Hippocampal formation (tissue), 2 donors: ENCODE measurements at regions not wholly inside any gene's neighbourhood (a gene's known extent, or its start where the extent isn't known, plus 50 kb on each side); places are given as distances from the start of the nearest gene placed in this dataset.
"Not testable (repeated sequence)": the region's sequence is repeated elsewhere in the genome, so short reads cannot be mapped to it uniquely, and the experiment has no call there.

ENCODE experiments used
- DNase-seq, 2 donors: peaks; one replicate each; lab custom pipeline; 2025; lab: John Stamatoyannopoulos, UW

DNA sequence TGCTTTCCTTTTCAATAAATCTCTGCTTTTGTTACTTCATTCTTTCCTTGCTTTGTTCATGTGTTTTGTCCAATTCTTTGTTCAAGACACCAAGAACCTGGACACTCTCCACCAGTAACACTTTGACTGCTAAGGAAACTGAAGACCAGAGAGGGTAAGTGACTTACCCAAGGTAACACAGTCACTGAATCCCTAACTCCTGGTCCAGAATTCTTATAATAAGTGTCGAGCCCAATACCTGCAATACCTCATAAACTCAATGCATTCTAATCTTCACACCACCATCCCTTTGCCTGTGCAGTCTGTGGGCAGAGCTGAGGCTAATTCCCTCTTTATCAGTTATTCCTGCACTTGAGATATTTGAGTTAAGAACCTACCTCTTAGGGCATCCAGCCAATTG is 237.8 kb downstream of the UACA start:
- DNase-seq: no peak

DNA sequence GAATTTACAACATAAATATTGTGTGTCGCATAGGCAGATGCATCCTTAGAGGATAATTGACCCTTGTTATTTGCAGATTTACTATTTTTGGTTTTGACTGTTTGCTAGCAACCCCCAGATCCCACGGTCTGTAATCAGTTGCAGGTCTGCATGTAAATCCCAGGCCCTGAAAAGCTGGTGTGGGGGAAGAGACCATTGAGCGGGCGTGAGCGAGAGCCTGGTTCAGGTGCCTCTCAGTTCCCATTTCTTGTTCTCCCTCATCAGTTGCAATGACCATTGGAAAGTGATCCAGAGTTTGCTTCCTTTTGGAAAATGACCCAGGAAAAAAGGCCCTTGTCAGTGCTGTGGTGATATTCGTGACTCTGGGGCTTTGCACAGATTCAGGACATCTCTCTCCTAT is 238.9 kb downstream of the UACA start:
- DNase-seq: no peak

DNA sequence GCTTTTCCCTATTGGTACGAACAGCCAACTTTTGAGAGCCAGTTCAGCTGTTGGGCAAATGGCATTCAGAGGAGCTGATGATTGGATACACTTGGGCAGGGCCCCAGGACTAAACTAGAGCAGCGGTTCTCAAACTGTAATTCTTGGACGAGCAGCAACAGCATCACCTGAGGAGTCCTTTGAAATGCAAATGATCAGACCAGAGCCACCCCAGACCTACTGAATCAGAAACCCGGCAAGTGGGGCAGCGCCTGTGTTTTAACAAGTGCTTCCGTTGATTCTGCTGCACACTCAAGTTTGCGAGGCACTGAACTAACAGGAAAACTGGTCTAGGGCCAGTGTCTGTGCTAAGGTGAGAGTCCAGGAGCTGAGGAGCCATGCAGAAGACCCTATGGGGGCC is 239.7 kb downstream of the UACA start:
- DNase-seq: no peak

DNA sequence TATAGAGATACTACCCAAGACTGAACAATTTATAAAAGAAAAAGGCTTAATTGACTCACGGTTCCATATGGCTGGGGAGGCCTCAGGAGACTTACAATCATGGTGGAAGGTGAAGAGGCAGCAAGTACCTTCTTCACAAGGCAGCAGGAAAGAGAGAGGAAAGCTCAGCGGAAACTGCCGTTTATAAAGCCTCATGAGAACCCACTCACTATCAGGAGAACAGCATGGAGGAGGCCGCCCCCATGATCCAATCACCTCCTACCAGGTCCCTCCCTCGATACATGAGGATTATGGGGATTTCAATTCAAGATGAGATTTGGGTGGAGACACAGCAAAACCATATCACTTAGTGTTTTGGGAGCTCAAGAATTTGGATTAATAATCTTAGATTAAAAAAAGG is 240.2 kb downstream of the UACA start:
- DNase-seq: no peak

DNA sequence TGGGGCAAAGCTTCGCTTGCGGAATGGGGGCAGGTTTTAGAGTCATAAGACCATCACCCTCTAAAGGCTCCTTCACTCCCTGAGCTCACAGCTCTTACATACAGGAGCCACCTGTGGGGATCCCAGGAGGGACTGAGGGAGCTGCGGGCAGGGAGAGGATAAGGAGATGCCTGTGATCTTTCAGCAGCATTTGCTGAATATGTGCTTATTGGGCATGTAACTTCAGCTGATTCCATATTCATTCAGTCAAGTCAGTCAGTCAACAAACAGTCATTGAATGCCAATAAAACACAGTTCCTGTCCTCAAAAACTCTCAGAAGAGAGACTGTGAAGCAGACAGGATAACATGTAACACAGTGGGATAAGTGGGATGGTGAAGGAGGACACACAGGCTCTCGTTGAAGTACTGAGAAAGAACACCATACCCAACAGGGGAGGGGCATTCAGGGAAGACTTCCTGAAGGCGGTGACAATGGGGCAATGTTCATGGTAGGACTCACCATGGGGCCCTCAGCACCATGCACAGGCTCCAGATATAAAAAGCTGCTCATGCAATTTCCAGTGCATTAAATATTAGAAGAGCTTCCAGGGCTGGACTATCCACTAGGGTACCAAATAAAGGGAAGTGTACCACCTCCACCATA is 240.9 kb downstream of the UACA start:
- DNase-seq: no peak

DNA sequence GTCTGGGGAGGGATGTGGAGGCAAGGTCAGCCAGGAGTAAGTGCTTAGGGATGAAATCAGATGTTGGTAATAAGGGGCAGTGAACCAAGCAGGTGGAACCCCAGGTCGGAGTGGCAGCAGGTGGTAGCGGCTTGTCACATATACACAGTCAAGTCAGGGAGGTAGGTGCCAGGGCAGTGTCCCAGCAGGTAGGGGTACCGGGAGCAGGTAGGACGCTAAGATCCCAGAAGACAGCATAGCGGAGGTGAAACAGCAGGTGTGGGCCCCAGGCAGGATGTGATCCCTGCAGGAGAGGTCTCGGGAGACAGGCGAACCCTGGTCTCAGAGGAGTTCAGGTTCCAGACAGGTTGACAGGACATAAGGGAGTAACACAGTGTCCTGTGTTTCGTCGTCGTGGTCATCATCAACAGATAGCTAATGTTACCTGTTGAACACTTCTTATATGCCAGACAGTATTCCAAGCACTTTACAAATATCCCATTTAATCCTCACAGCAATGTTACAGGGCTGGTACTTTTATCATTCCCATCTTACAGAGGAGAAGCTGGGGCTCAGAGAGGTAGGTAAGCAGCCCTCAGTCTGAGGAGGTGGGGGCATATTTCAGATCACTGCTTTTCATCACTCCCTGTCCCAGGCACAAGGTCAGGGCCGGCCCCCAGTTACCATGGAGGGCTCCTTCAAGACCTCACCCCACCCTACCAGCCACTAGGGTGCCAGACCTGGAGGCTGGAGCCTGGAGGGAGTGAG is 241.6 kb downstream of the UACA start:
- no peak for DNase-seq

DNA sequence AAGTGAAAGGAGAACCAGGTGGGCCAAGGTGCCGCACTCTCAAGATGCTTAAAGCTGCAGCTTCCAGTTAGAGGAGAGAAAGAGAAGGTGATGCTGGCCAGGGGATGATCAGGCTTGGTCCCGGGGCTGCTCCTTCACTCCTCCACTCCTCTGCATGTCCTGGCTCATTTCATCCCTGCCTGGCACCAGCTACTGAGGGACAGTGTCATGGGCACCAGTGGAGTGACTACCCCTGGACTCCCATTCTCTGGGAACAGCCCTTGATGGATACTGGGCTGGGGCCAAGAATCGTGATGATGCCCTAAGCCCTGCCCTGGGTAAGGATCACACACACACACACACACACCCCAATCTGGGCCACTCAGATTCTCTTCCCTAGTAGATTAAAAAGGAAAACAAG is 243.7 kb downstream of the UACA start:
- no peak for DNase-seq

DNA sequence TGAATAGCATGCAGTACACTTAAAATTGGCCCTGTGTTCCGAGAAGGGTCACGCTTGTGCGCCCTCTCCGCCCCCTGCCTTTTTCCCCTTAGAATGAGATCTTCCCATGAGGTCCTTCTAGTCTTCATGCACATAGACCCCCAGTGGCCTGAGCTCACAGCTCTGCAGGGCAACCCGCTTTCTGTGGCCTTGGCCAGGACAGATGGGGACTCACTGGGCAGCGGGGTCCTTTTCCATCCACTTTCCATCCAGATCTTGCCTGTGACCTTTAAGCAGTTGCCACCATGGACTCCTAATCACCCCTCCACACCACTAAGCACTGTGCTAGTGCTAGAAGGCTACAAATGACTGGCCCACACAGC is 244.4 kb downstream of the UACA start:
- DNase-seq: no peak

DNA sequence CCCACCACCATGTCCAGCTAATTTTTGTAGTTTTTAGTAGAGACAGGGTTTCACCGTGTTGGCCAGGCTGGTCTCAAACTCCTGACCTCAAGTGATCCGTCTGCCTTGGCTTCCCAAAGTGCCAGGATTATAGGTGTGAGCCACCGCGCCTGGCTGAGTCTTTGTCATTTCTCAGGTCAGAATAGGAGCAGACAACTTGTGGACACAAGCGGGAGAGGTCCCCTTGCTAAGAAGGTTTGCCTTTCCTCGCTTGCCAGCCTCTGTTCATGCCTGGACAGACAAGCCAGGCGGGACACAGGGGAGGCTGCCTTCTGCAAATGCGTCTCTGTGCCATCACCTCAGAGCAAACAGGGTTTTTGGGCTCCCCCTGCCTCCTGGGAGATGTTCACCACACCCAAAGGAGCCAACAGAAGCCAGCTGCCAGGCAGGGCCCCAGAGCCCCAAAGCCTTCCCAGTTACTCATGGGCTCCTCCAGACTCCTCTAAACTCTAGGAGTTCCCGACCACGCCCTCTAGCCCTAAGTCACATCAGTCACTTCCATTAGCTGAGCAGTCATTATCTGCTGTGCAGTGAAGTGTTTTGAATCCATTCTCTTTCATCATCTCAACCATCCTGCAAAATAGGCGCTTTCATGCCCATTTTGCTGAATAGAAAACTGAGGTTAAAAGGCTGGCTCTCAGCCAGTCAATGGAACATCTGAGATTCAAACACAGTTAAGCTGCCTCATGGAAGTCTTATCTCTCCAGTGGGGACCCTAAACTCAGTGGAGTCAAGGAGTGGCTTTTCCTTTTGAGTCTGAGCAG is 245.0 kb downstream of the UACA start:
- DNase-seq: no peak

DNA sequence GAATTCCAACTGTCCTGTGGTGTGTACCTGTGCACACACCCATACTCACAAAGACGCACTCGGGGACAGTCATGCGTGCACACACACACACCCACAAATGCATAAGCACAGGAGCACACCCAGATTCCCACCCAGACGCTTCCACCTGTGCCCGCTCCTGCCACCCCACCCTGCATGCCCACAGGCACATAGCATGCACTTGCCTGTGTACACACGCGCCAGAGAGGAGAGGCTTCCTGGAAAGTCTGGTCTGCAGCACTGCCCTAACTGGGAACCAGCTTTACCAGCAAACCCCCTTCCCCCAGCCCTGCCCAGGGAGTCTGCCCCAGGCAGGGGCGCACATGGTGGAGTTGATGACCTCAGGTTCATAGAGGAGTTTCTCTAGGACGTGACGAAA is 246.2 kb downstream of the UACA start:
- DNase-seq: no peak

DNA sequence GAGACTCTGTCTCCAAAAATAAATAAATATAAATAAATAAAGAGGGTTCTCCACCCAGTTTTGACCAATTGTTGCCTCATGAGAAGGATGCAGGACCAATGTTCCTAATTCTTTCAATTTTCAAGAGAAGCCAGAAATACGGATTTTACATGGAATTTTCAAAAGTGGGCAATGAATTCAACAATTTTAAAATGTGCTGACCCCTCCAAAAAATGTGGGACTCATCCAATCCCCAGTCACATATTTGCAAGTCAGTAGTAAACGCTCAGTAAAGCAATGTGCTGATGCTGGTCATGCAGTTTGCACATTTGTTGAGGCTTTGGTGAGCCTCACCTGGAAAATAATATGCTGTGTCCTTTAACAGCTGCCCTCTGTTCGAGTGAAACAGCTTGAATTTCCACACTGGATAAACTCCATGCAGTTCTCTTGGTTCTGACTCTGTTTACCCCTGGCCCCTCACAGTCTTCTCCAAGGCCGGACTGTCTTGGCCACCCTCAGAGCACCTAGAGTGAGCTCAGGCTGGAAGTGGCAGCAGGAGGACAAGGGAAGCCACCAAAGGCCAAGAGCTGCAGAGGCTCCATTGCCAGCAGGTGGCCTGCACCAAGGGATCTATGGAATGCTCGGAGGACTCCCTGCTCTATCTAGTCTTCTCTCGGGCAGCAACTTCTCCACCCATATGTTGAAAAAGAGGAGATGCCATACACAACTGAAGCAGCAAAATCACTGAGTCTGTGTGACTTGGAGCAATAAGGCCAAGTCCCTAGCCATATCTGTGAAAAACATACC is 246.8 kb downstream of the UACA start:
- DNase-seq: no peak

DNA sequence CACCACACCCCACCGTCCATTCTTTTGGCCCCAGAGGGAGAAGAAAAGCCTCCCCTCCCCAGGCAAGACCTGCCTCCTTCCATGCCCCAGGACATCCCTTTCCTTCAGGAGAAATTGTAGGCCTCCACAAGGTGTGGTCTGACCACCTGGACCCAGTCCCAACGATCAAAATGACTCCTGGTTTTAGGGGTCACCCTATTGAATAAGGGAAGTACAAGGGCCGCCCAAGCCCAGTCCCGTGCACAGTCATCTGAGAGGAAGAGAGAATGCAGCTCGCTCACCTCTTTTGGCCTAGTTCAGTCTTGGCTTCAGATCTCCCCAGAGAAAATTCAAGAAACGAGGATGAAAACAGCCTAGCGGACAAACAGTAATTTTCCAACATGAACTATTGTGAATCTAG is 249.1 kb downstream of the UACA start:
- no peak for DNase-seq

DNA sequence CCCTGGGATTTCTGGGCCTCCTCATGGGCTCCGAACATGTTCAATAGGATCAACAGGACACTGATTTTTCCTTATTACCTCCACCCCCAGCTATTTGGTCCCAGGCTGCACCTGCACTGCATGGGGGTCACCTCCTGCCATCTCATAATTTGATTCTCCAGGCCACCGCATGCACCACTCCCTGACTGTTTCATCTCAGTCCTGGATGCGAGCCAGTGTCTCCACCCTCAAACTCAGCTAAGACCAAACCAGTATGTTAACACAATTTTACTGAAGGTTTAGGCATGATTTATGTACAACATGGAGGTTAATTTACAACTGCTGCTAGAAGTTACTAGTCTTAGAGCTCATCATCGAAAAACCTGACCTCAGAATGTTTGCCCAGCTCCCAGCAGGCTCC is 249.5 kb downstream of the UACA start:
- DNase-seq: no peak

DNA sequence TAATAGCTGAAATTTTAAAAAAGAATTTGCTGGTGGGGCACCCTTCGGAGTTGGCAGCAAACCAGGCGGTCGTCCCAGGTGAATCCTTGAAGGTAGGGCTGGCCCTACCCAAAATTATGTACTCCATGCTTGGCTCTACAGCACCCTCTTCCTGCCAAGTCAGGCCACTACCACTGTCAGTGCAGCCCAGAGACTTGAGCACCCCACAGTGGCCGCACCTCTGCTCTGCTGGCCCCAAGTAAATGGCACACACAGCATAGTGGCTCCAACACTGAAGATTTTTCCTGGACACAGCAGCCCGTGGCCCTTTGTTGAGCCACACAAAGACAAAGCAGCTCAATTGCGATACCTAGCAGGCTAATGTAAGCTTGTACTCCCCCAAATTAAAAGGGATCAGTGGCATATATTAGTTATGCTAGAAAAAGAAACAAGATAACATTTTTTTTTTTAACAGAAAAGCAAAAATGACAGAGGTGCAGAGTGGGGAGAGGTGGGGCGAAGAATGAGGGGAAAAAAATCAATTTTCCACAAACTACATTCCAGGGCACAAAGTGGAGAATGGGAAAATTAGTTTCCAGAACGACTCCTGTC is 250.5 kb downstream of the UACA start:
- DNase-seq: no peak

DNA sequence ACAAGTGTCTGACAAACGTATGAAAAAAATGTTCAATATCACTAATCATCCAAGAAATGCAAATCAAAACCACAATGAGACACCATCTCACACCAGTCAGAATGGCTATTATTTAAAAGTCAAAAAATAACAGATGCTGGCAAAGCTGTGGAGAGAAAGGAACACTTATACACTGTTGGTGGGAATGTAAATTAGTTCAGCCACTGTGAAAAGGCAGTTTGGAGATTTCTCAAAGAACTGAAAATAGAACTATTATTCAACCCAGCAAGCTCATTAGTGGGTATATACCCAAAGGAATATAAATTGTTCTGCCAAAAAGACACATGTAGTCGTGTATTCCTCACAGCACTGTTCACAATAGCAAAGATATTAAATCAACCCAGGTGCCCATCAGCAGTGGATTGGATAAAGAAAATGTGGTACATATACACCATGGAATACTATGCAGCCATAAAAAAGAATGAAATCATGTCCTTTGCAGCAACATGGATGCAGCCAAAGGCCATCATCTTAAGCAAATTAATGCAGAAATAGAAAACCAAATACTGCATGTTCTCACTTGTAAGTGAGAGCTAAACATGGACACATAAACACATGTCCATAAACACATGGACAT is 251.3 kb downstream of the UACA start:
- not testable (repeated sequence) for DNase-seq

DNA sequence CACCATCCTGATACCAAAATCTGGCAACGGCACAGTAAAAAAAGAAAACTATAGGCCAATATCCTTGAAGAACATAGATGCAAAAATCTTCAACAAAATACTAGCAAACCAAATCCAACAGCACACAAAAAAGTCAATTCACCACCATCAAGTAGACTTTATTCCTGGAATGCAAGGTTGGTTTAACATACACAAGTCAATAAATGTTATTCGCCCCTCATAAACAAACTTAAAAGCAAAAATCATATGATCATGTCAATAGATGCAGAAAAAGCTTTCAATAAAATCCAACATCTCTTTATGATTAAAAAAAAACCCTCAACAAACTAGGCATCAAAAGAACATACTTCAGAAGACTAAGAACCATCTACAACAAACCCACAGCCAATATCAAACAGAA is 252.9 kb downstream of the UACA start:
- DNase-seq: no peak

DNA sequence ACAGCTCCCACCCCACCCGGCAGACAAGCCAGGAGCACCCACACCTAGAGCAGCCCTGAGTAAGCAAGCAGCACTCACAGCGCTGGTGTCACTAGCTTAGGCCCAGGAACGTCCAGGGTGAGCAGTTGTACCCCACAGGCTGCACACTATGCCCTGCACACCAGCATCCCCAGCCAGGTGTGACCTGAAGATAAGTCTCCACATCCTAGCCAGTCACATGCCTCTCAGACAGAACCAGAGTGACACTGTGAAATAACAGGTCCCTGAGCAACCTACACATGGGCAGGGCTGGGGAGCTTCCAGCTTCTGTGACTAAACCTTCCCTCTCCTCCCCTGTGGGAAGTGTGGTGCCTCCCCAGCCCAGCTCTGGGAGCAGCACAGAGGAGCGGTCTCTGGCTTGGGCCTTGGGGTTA is 253.6 kb downstream of the UACA start:
- no peak for DNase-seq

DNA sequence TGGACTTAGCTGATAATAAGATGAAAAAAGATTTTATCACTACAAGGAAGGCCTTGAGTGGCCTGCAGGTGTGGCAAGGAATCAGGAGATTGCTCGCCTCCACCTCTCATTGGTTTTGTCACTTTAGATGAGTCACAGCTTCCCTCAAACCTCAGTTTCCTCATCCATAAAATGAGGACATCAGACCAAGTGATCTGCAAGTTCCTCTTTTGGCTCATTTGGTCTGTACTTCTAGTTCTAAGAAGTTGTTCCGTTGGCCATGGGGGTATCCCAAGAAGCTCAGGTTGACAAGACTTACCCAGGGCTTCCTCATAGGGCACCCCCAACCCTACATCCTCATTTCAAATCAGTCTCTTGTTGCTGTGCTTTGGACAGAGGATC is 254.1 kb downstream of the UACA start:
- no peak for DNase-seq

DNA sequence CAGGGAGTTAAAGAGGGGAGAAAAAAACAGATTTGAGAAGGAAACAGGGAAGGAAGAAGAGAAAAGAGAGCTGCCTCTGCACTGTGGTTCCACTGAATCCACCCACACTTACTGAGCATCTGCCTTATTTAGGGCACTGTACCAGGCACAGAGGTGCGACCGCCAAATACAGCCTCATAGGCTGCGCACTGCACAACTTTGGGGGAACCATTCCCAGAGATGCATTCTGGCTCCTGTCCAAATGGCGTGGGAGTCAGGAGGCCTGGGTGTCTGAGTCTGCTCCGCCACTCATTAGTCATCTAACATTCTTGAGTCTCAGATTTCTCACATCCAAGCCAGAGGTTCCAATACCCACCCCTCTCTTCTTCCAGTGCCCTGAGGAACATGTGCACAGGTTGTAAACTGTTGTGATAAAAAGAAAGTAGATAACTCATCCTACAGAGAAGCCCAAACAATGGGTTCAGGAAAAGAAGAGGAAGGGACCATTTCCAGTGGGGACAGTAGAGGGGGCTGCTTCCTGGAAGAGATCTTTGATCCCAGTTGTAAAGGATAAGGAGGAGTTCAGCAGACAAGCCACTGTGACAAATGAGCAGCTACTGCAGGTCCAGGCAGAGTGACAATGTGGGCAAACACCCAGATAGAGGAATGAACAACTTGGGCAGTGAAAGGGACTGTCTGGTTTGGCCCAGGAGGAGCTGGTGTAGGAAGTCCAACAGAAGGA is 254.6 kb downstream of the UACA start:
- no peak for DNase-seq

DNA sequence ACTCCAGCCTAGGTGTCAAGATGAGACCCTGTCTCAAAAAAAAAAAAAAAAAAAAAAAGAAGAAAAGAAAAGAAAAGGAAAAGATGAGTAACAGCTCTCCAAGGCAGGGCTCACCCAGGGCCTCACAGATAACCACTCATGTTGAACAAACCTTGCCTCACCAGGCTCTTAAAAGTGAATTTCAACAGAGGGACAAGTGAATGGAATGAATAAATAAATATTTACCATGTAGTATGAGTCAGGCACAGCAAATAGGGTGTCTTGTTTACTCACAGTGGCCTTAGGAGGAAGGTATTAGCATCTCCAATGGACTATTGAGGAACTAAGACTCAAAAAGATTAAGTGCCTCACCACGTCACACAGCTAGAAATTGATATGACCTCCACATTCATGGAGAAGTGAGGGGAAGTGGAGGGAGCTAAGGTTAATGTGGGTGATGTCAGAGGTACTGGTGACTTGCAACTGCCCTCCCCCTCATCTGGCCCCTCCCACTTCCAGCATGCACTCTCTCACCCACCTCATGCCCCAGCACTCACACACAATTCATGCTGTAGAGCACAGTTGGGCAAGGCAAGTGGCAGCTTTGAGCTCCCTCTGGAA is 255.5 kb downstream of the UACA start:
- no peak for DNase-seq
